Neural crest cell (in vitro differentiated cells): ENCODE measurements at regions not wholly inside any gene's neighbourhood (a gene's known extent, or its start where the extent isn't known, plus 50 kb on each side); places are given as distances from the start of the nearest gene placed in this dataset.

Source experiments
- DNase-seq: peaks from one replicate; pipeline ENCODE4 v3.0.0; 2021; ENCODE audit warnings: low read depth, mixed read lengths, low spot score
- H3K27ac Mint-ChIP-seq: one replicate; pipeline ENCODE4 v1.8.0; 2021; ENCODE audit warnings: mild to moderate bottlenecking, mixed read lengths; ENCODE audit not compliant: unreplicated experiment
- H3K27me3 Mint-ChIP-seq: 2 replicates; pipeline ENCODE4 v1.8.0; 2021; ENCODE audit warnings: low read depth, mild to moderate bottlenecking, mixed read lengths
- H3K36me3 Mint-ChIP-seq: 2 replicates; pipeline ENCODE4 v1.8.0; 2021; ENCODE audit warnings: low read depth, mild to moderate bottlenecking, mixed read lengths
- H3K4me1 Mint-ChIP-seq: 2 replicates; pipeline ENCODE4 v1.8.0; 2021; ENCODE audit warnings: mixed read lengths
- H3K4me3 Mint-ChIP-seq: one replicate; pipeline ENCODE4 v1.8.0; 2021; ENCODE audit warnings: mild to moderate bottlenecking, mixed read lengths
- H3K9me3 Mint-ChIP-seq: 2 replicates; pipeline ENCODE4 v1.8.0; 2021; ENCODE audit warnings: mixed read lengths
- TF ChIP-seq, protein P1 (sequence below): fragments of 200-600 bp; sonication (generic); conservative IDR thresholded peaks from 2 replicates; pipeline ENCODE4 v1.5.0; 2021; ENCODE audit warnings: antibody characterized with exemption, mild to moderate bottlenecking

DNA sequence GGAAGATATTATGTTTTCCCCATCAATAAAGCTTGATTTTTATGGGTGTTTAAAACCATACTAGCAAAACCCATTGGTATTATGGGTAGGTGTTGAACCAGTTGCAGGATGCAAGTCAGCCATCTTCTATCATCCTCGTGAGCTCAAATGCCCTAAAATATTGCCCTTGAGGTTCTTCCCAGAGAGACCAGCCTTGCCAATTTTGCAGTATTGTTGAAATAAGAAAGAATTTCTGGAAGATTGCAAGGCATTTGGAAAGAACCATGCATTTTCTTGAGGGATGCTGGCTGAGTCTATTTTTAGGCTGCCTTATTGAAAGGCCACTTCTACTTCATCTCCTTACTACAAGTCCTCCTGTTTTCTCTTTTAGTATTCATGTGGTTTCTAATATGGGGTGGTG, 60.9 kb upstream of the SOD3 start:
- H3K9me3 Mint-ChIP-seq: peaks cover 16% of the 10 kb centered on the region
- TF ChIP-seq, protein P1, sequence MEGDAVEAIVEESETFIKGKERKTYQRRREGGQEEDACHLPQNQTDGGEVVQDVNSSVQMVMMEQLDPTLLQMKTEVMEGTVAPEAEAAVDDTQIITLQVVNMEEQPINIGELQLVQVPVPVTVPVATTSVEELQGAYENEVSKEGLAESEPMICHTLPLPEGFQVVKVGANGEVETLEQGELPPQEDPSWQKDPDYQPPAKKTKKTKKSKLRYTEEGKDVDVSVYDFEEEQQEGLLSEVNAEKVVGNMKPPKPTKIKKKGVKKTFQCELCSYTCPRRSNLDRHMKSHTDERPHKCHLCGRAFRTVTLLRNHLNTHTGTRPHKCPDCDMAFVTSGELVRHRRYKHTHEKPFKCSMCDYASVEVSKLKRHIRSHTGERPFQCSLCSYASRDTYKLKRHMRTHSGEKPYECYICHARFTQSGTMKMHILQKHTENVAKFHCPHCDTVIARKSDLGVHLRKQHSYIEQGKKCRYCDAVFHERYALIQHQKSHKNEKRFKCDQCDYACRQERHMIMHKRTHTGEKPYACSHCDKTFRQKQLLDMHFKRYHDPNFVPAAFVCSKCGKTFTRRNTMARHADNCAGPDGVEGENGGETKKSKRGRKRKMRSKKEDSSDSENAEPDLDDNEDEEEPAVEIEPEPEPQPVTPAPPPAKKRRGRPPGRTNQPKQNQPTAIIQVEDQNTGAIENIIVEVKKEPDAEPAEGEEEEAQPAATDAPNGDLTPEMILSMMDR: no peak
- H3K27ac Mint-ChIP-seq: no peak overlapping the region
- no peak overlapping the region for H3K4me3 Mint-ChIP-seq
- no peaks in the 10 kb centered on the region for H3K27me3 Mint-ChIP-seq
- no peaks in the 10 kb centered on the region for H3K4me1 Mint-ChIP-seq
- DNase-seq: no peak
- peaks cover 14% of the 10 kb centered on the region for H3K36me3 Mint-ChIP-seq

DNA sequence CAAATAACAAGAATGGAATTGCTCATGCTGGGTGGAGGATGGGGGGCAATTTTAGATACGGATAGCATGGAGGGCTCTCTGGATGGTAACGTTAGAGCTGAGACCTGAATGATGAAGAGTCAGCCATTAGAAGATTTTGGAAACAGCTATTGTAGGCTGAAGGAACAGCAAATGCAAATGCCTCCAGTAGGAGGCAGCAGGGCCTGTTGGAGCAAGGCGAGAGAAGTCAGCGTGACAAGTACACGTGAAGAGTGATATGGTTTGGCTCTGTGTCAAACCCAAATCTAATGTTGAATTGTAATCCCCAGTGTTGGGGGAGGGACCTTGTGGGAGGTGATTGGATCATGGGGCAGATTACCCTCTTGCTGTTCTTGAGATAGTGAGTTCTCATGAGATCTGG, 59.3 kb upstream of the SOD3 start:
- TF ChIP-seq, protein P1: peak; percentile 30
- Mint-ChIP-seq H3K9me3 (peaks cover 16% of the 10 kb centered on the region), H3K27ac (no peak overlapping the region), H3K4me1 (no peaks in the 10 kb centered on the region), H3K4me3 (no peak overlapping the region), H3K36me3 (peaks cover 14% of the 10 kb centered on the region), H3K27me3 (no peaks in the 10 kb centered on the region)
- DNase-seq: no peak

DNA sequence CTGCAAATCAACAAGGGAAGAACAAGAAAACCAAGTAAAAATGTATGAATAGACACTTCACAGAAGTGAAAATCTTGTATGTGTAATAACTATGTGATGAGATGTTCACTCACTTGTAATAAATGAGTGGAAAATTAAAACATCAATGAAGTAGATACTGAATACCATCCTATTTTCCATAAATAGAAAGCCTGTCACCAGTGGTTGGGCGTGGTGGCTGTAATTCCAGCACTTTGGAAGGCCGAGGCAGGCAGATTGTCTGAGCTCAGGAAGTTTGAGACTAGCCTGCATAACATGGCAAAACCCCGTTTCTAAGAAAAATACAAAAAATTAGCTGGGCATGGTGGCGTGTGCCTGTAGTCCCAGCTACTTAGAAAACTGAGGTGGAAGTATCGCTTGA, 53.5 kb upstream of the SOD3 start:
- DNase-seq: no peak
- peaks cover 8% of the 10 kb centered on the region for H3K36me3 Mint-ChIP-seq
- no peaks in the 10 kb centered on the region for H3K27me3 Mint-ChIP-seq
- H3K27ac Mint-ChIP-seq: no peak overlapping the region
- H3K4me3 Mint-ChIP-seq: no peak overlapping the region
- TF ChIP-seq, protein P1: no peak
- H3K9me3 Mint-ChIP-seq: peaks cover 11% of the 10 kb centered on the region
- no peaks in the 10 kb centered on the region for H3K4me1 Mint-ChIP-seq

GRCh38 chr4:24742335-24742734, 53.0 kb upstream of the SOD3 start:
- no peaks in the 10 kb centered on the region for H3K4me1 Mint-ChIP-seq
- no peak overlapping the region for H3K27ac Mint-ChIP-seq
- TF ChIP-seq, protein P1: no peak
- DNase-seq: no peak
- peaks cover 4% of the 10 kb centered on the region for H3K36me3 Mint-ChIP-seq
- no peak overlapping the region for H3K4me3 Mint-ChIP-seq
- H3K27me3 Mint-ChIP-seq: no peaks in the 10 kb centered on the region
- peaks cover 7% of the 10 kb centered on the region for H3K9me3 Mint-ChIP-seq

DNA sequence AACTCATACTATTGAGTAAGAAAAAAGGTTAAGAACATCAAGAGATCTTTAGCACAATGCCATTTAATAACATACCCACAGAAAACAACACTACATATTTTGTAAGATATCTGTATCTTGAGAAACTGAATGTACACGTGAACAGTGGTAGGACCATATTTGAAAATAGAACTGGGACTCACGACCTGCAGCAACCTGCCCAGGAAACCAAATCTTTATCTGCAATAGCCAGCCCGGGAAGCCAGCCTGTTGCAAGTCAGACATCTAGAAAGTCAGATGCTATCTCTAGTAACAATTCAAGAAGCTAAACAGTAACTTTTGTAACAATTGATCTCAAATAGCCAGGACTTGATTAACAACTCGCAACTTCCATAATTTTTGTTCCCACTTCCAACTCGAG, 52.6 kb upstream of the SOD3 start:
- H3K27ac Mint-ChIP-seq: no peak overlapping the region
- H3K9me3 Mint-ChIP-seq: peaks cover 7% of the 10 kb centered on the region
- H3K36me3 Mint-ChIP-seq: peaks cover 4% of the 10 kb centered on the region
- H3K4me1 Mint-ChIP-seq: no peaks in the 10 kb centered on the region
- DNase-seq: no peak
- TF ChIP-seq, protein P1: no peak
- H3K4me3 Mint-ChIP-seq: no peak overlapping the region
- no peaks in the 10 kb centered on the region for H3K27me3 Mint-ChIP-seq

DNA sequence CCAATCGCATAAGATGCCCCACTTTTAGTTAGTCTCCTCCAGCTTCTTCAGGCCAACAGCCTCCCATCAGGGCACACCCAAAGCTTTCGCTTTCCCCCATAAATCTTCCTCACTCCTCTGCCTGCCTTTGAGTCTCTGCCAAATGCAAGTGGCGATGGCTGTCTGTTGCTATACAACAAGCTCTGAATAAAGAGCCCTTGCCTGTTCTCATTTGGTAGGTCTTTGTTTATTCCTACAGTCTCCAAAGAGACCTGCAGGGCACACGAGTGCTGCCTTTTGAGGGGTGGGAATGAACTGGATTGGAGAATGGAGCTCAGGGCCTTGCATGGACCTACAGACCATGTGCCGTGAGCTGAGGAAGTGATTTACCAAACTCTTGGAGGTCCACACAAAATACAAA, 52.2 kb upstream of the SOD3 start:
- H3K27me3 Mint-ChIP-seq: no peaks in the 10 kb centered on the region
- peaks cover 6% of the 10 kb centered on the region for H3K9me3 Mint-ChIP-seq
- no peak for DNase-seq
- H3K4me3 Mint-ChIP-seq: no peak overlapping the region
- no peak overlapping the region for H3K27ac Mint-ChIP-seq
- TF ChIP-seq, protein P1: no peak
- no peaks in the 10 kb centered on the region for H3K4me1 Mint-ChIP-seq
- peaks cover 3% of the 10 kb centered on the region for H3K36me3 Mint-ChIP-seq
